ENCODE measurements at regions not wholly inside any gene's neighbourhood (a gene's known extent, or its start where the extent isn't known, plus 50 kb on each side); places are given as distances from the start of the nearest gene placed in this dataset.
"Not testable (repeated sequence)": the region's sequence is repeated elsewhere in the genome, so short reads cannot be mapped to it uniquely, and the experiment has no call there.

DNA sequence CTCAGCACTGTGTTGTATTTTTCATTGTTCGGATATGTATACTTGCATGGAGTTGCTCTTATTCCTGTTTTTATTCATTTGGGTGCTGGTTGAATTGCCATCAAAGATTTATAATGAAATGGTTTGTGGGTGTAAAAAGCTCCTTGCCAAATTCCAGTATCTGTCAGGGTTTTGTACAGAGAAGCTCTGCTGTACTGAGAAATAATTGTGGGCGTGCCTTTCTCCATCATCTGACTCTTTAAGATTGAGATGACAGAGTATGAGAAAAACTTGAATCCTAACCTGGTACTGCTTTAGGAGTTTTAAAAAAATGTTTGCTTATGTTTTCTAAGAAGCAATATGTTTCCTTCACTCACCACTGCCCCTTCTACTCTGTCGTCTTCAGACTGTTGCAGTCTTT is 58.7 kb upstream of the GARIN1A start:
- TF ChIP-seq, protein P1, sequence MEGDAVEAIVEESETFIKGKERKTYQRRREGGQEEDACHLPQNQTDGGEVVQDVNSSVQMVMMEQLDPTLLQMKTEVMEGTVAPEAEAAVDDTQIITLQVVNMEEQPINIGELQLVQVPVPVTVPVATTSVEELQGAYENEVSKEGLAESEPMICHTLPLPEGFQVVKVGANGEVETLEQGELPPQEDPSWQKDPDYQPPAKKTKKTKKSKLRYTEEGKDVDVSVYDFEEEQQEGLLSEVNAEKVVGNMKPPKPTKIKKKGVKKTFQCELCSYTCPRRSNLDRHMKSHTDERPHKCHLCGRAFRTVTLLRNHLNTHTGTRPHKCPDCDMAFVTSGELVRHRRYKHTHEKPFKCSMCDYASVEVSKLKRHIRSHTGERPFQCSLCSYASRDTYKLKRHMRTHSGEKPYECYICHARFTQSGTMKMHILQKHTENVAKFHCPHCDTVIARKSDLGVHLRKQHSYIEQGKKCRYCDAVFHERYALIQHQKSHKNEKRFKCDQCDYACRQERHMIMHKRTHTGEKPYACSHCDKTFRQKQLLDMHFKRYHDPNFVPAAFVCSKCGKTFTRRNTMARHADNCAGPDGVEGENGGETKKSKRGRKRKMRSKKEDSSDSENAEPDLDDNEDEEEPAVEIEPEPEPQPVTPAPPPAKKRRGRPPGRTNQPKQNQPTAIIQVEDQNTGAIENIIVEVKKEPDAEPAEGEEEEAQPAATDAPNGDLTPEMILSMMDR (IDR thresholded peaks at IDR 0.05): not testable (repeated sequence)
- TF ChIP-seq POLR2A (IDR thresholded peaks at IDR 0.05): not testable (repeated sequence)
